ENCODE measurements at regions not wholly inside any gene's neighbourhood (a gene's known extent, or its start where the extent isn't known, plus 50 kb on each side); places are given as distances from the start of the nearest gene placed in this dataset.

GRCh38 chr2:221777119-221777518 lies 205.0 kb upstream of the EPHA4 start:
- Histone ChIP-seq H3K14ac (ENCODE audit: insufficient read length) (no peak overlapping the region), H3K4me1 (replicated peaks in 1 of 4; ENCODE audit: control insufficient read depth in 3 of 4, insufficient read depth in 4 of 4, low read length in 3 of 4) (peaks cover 1 to 7% (median 3%) of the 10 kb centered on the region in 4 experiments; a peak in 3 of 7 replicates), H2AK5ac (ENCODE audit: low read depth, low read length) (no peak overlapping the region), H2BK120ac (replicated peaks; ENCODE audit: low read depth, low read length) (no peak overlapping the region), H2BK15ac (ENCODE audit: low read length) (no peak overlapping the region), H3K79me1 (ENCODE audit: low read depth, low read length) (no peaks in the 10 kb centered on the region), H3K18ac (ENCODE audit: extremely low read depth, low read length) (no peak overlapping the region), H3K23ac (ENCODE audit: insufficient read length) (no peak overlapping the region), H3K56ac (replicated peaks; ENCODE audit: insufficient read length, low read depth, low read length) (no peak overlapping the region), H3K27me3 (replicated peaks in 1 of 4; ENCODE audit: control insufficient read depth in 3 of 4, extremely low read depth in 1 of 4, insufficient read depth in 3 of 4, low read length in 3 of 4) (no peaks in the 10 kb centered on the region), H2AFZ (ENCODE audit: low read length) (no peak overlapping the region), H3K4me2 (ENCODE audit: insufficient read depth in 1 of 2, low read depth in 2 of 2, low read length in 2 of 2) (no peak overlapping the region), H3K4ac (replicated peaks; ENCODE audit: insufficient read length, low read depth, low read length) (no peak overlapping the region), H4K8ac (ENCODE audit: extremely low read depth, insufficient read depth, low read length) (no peak overlapping the region; the same call in 1 of the 2 replicates), H4K91ac (replicated peaks; ENCODE audit: insufficient read length, low read length) (no peak overlapping the region), H3K9ac (replicated peaks in 1 of 4; ENCODE audit: extremely low read depth in 1 of 4, low read depth in 3 of 4, low read length in 3 of 4) (no peak overlapping the region), H3K4me3 (ENCODE audit: extremely low read depth in 1 of 4, insufficient read depth in 2 of 4, low read depth in 3 of 4, low read length in 4 of 4) (no peak overlapping the region), H3K9me3 (ENCODE audit: insufficient read depth in 2 of 2, low read depth in 1 of 2, low read length in 1 of 2) (no peaks in the 10 kb centered on the region), H2BK5ac (ENCODE audit: low read depth, low read length) (no peak overlapping the region), H2BK12ac (ENCODE audit: low read depth, low read length) (no peak overlapping the region), H4K20me1 (replicated peaks in 1 of 2; ENCODE audit: control insufficient read depth in 1 of 2, insufficient read depth in 2 of 2, low read length in 2 of 2) (no peaks in the 10 kb centered on the region), H3K23me2 (ENCODE audit: low read depth, low read length) (no peaks in the 10 kb centered on the region), H3K27ac (ENCODE audit: low read depth, low read length) (no peak overlapping the region), H3K79me2 (ENCODE audit: control insufficient read depth in 1 of 2, insufficient read depth in 2 of 2, low read length in 2 of 2) (no peaks in the 10 kb centered on the region), H4K5ac (ENCODE audit: insufficient read length, low read depth, low read length) (no peak overlapping the region), H2BK20ac (ENCODE audit: low read length) (no peak overlapping the region), H3K36me3 (ENCODE audit: control insufficient read depth in 2 of 4, insufficient read depth in 4 of 4, low read length in 3 of 4) (no peaks in the 10 kb centered on the region)
- WGBS, 2 experiments (ENCODE audit: extremely low coverage in 1 of 2, insufficient coverage in 1 of 2, insufficient read length in 1 of 2, insufficient replicate concordance in 2 of 2, low coverage in 1 of 2, low lambda C conversion rate in 2 of 2, missing lambda C conversion rate in 1 of 2), result 90% methylated on average over 1 of the region's 1 CpG; no CpG with 5 or more reads in 1 of the 2 experiments
- TF ChIP-seq CEBPB (IDR thresholded peaks at IDR 0.05; ENCODE audit: low read depth, low read length) (peak; percentile 87), TCF12 (IDR thresholded peaks at IDR 0.05; ENCODE audit: low read depth, low read length) (no peak)
- DNase-seq (ENCODE audit: low read depth in 1 of 2, low spot score in 2 of 2), result no peak
- ChIA-PET CTCF (ENCODE audit: partially characterized antibody) (no interaction called here), POLR2A (ENCODE audit: partially characterized antibody) (no interaction called here)
- FAIRE-seq, result no peak

All from H1 (cell line).